ENCODE measurements at regions not wholly inside any gene's neighbourhood (a gene's known extent, or its start where the extent isn't known, plus 50 kb on each side); places are given as distances from the start of the nearest gene placed in this dataset.

DNA sequence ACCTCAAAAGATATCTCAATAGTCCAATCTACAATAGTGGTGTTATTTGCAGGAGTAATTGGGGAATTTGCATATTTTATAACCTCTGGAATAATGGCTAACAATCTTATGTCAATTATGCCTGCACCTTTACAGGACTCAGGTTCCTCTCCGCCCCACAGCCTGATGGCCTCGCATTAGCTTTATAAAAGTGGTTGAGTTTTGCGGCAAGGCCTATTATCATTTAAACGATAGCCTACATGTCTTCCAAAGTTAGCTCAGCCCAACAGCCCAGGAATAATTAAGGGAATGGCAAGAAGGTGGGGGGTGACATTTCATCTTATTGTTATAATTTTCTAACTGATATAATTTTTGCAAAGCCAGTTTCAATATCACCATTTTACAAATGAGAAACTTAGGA is 97.3 kb downstream of the RTP4 start:
- no peak for DNase-seq

- DNase-seq = no peak
Measured at GRCh38 chr3:187464682-187465081, 96.5 kb downstream of the RTP4 start.

DNA sequence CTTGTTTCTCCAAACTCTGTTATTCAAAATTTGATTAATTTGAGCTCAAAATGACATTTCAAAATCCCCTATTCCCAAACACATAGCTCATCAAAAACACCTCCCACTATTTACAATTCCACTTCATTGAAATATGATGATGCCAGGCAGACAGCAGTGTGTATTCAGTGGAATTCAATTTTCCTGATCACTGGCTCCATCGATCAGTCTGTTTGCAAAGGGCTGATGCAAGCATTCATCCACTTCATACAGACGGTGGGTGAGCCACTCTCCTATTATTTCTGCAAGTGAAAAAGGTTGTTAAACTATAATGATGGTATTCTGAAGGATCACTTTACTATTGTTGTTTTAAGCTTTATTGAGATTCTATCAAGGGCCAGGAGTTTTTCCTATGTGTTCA is 90.7 kb downstream of the RTP4 start:
- no peak for DNase-seq

GRCh38 chr3:187458383-187458782 is 90.2 kb downstream of the RTP4 start:
- no peak for DNase-seq

- DNase-seq = no peak
Measured at GRCh38 chr3:187456250-187456649, 88.1 kb downstream of the RTP4 start.

DNA sequence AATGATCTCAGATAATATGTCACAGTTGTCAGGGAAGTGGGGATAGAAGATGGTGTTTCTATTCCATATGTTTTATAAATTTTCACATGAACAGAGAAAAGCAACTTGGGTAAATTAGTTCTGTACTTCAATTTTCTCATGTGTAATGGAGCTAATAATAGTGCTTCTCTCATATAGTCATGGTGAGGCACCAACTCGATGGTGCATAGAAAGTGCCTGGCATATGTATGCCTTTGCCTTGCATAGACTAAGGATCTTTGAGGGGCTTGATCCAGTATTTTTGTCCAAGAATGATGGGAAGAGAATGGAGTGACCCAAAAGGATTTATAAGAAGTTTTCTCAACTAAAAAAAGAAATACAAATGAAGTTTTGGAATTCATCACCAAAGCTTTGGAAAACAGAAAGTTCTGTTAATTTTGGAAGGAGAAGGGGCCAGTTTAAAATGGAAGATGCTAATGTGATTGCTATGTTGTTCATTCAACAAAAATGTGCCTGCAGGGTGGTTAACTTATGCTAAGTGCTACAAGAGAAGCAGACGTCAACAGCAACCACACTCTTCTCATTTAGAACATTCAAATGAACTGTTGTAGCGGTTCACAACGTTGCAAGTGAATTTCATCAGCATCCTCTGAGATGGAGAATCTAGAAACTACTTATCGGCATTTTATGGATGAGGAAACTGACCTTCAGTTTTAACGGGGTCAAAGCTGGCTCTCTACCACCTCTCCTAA is 86.1 kb downstream of the RTP4 start:
- DNase-seq = no peak

- no peak for DNase-seq
Measured at GRCh38 chr3:187450431-187451190, 82.4 kb downstream of the RTP4 start.

- DNase-seq = no peak
Measured at GRCh38 chr3:187448674-187449073, 80.5 kb downstream of the RTP4 start.

DNA sequence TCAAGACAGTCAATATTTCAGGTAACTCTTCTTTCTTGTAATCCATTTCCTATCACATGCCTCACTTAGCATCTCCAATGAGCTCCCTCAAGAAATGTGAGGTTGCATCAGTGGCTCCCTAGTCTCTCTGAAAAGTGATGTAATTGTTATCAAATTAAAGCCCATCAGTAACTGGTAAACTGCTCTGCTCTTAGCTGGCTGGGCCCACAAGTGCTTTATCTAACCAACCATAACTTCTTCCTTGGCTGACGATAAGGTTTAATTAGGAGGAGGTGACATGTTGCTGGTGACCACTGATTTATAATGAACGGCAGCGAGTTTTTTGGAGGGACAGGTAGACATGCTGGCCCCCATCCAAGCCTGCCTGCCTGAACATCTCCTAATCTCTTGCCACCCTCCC is 79.6 kb downstream of the RTP4 start:
- no peak for DNase-seq

GRCh38 chr3:187445356-187445755 is 77.2 kb downstream of the RTP4 start:
- no peak for DNase-seq

GRCh38 chr3:187434524-187434923 is 66.3 kb downstream of the RTP4 start:
- no peak for DNase-seq

GRCh38 chr3:187430576-187430975 is 62.4 kb downstream of the RTP4 start:
- no peak for DNase-seq
